CD8-positive, alpha-beta memory T cell (primary cell): ENCODE measurements at regions not wholly inside any gene's neighbourhood (a gene's known extent, or its start where the extent isn't known, plus 50 kb on each side); places are given as distances from the start of the nearest gene placed in this dataset.

Experiments used
- CTCF ChIA-PET: fragments of 350-600 bp; sonication (Branson Sonifier 250); formaldehyde crosslinking; loops from one replicate; lab custom pipeline; 2021; ENCODE audit warnings: antibody characterized with exemption; lab: Charles Lee
- POLR2A ChIA-PET: fragments of 350-600 bp; sonication (Branson Sonifier 250); formaldehyde crosslinking; loops from one replicate; lab custom pipeline; 2021; ENCODE audit warnings: antibody characterized with exemption; lab: Charles Lee
- DNase-seq, 5 donors: peaks; one replicate each; pipeline versions ENCODE4 v3.0.0 to v3.0.0-alpha.2; 2020 to 2022; ENCODE audit warnings: mixed read lengths in 1 of 5
- H3K27ac ChIP-seq: one replicate; pipeline ENCODE4 v1.7.0; 2013; ENCODE audit warnings: low read depth, mild to moderate bottlenecking, low read length, moderate library complexity
- H3K27me3 ChIP-seq: 2 replicates; pipeline ENCODE4 v1.7.0; 2013; ENCODE audit warnings: low read length, mild to moderate bottlenecking; ENCODE audit not compliant: insufficient read depth, poor library complexity, severe bottlenecking
- H3K36me3 ChIP-seq: 2 replicates; pipeline ENCODE4 v1.7.0; 2013; ENCODE audit warnings: mild to moderate bottlenecking, low read length, moderate library complexity; ENCODE audit not compliant: insufficient read depth
- H3K4me1 ChIP-seq: 2 replicates; pipeline ENCODE4 v1.7.0; 2013; ENCODE audit warnings: mild to moderate bottlenecking, low read length, moderate library complexity; ENCODE audit not compliant: insufficient read depth
- H3K4me3 ChIP-seq: 2 replicates; pipeline ENCODE4 v1.7.0; 2013; ENCODE audit warnings: mild to moderate bottlenecking, low read length
- H3K9me3 ChIP-seq: 2 replicates; pipeline ENCODE4 v1.7.0; 2013; ENCODE audit warnings: mild to moderate bottlenecking, low read length
- H3K27ac Mint-ChIP-seq, 8 donors: one replicate each; pipeline ENCODE4 v1.8.0; 2020 to 2021; ENCODE audit warnings: mixed read lengths in 8 of 8, mild to moderate bottlenecking in 6 of 8, inconsistent platforms in 3 of 8, moderate library complexity in 3 of 8
- H3K27me3 Mint-ChIP-seq, 2 donors: one replicate each; pipeline ENCODE4 v1.8.0; 2020 to 2021; ENCODE audit warnings: mixed read lengths in 2 of 2, mild to moderate bottlenecking in 1 of 2, moderate library complexity in 1 of 2
- H3K36me3 Mint-ChIP-seq, 3 donors: one replicate each; pipeline ENCODE4 v1.8.0; 2020 to 2021; ENCODE audit warnings: mixed read lengths in 3 of 3, inconsistent platforms in 1 of 3, mild to moderate bottlenecking in 1 of 3
- H3K4me1 Mint-ChIP-seq, 3 donors: one replicate each; pipeline ENCODE4 v1.8.0; 2020 to 2021; ENCODE audit warnings: mixed read lengths in 3 of 3, inconsistent platforms in 1 of 3, mild to moderate bottlenecking in 1 of 3
- H3K4me3 Mint-ChIP-seq, 7 donors: one replicate each; pipeline ENCODE4 v1.8.0; 2020 to 2021; ENCODE audit warnings: mixed read lengths in 7 of 7, mild to moderate bottlenecking in 6 of 7, moderate library complexity in 4 of 7, inconsistent platforms in 2 of 7
- H3K9me3 Mint-ChIP-seq, 5 donors: one replicate each; pipeline ENCODE4 v1.8.0; 2020 to 2022; ENCODE audit warnings: mixed read lengths in 5 of 5, mild to moderate bottlenecking in 3 of 5, moderate library complexity in 2 of 5, inconsistent platforms in 1 of 5

DNA sequence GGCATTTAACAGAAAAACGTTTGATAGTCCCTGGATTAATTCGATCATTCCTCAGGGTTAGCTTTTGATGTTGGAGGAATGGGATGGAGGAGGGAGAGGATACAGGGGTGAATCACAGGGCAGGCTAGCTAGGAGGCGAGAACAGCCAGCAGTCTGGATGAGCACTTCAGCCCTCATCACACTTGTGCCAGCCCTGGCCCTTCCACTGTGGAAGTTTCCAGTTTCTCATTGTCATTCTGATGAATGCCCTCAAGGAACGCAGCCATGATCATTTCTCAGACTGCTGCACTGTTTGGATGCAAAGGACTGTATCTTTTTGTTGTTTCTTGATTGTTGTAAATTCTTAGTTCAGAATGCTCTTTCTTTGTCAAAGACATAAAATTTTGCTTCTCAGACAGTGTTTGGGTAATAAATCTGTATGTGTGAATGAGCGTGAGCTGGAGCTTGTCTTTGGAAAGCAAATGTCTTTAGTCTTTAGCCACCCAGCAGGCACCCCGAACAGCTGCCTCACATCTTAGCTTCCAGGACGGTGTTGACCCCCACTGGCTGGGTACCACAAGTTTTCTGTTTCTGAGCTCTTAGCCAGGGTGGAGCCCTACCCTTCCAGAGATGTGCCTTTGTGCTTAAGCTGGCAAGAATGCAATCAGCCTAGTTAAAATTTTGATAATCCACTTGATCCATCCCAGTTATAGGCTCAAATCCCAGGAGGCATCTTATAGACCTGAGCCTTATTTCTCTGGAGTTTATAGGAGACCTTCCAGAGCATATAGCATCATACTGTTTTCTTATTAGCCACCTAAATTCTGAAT lies 121.1 kb downstream of the PDCD6IP start:
- ChIA-PET CTCF (no interaction called here), POLR2A (no interaction called here)
- no peaks in the 10 kb centered on the region for H3K9me3 Mint-ChIP-seq
- Histone ChIP-seq H3K27ac (no peak overlapping the region), H3K9me3 (no peaks in the 10 kb centered on the region), H3K4me3 (no peak overlapping the region), H3K4me1 (no peaks in the 10 kb centered on the region), H3K27me3 (no peaks in the 10 kb centered on the region), H3K36me3 (no peaks in the 10 kb centered on the region)
- peaks cover 1 to 4% of the 10 kb centered on the region in 2 donors for H3K27me3 Mint-ChIP-seq
- no peak overlapping the region for H3K27ac Mint-ChIP-seq
- no peak overlapping the region for H3K4me3 Mint-ChIP-seq
- H3K36me3 Mint-ChIP-seq: no peaks in the 10 kb centered on the region
- H3K4me1 Mint-ChIP-seq: no peaks in the 10 kb centered on the region
- no peak for DNase-seq

DNA sequence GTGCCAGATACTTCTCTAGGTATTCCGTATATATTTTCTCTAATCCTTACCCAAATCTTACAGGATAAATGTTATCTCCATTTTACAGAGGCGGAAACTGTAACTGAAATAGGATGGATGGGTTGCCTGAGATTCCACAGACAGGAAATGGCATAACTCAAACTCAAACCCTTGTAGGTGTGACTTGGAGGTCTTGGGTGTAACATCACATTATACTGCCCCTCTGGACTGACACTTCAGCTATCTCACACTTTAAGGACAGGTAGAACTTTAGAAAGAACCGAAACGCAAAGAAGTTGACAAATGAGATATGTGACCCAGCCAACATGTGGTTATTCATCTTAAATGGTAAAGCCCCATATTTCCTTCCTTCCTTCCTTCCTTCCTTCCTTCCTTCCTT lies 122.1 kb downstream of the PDCD6IP start:
- POLR2A ChIA-PET: no interaction called here
- Mint-ChIP-seq H3K36me3 (no peaks in the 10 kb centered on the region), H3K4me3 (no peak overlapping the region), H3K9me3 (no peaks in the 10 kb centered on the region), H3K4me1 (no peaks in the 10 kb centered on the region), H3K27ac (no peak overlapping the region), H3K27me3 (peaks cover 4 to 6% of the 10 kb centered on the region in 2 donors)
- Histone ChIP-seq H3K4me3 (no peak overlapping the region), H3K4me1 (no peaks in the 10 kb centered on the region), H3K27ac (no peak overlapping the region), H3K27me3 (no peaks in the 10 kb centered on the region), H3K36me3 (no peaks in the 10 kb centered on the region), H3K9me3 (no peaks in the 10 kb centered on the region)
- CTCF ChIA-PET: no interaction called here
- no peak for DNase-seq

DNA sequence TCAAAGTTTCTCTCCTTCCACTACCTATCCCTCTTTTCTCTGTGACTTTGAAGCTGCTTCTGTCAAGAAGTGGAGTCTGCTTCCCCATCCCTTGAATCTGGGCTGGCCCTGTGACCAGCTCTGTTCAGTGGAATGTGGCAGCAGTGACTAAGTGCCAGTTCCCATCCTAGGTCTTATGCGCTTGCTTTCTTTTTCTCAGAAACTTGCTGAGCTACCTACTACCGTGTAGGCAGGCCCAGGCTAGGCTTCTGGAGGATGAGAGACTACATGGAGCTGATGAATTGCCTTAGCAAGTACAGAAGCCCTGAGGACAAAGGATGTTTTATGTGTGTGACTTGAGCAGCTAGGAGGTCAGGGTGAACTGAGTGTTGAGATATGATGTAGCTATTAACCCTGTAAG lies 123.2 kb downstream of the PDCD6IP start:
- Histone ChIP-seq H3K27ac (no peak overlapping the region), H3K4me3 (no peak overlapping the region), H3K27me3 (no peaks in the 10 kb centered on the region), H3K9me3 (no peaks in the 10 kb centered on the region), H3K4me1 (no peaks in the 10 kb centered on the region), H3K36me3 (no peaks in the 10 kb centered on the region)
- no peak overlapping the region for H3K27ac Mint-ChIP-seq
- H3K9me3 Mint-ChIP-seq: no peaks in the 10 kb centered on the region
- no peak overlapping the region for H3K4me3 Mint-ChIP-seq
- H3K27me3 Mint-ChIP-seq: peaks cover 2 to 5% of the 10 kb centered on the region in 2 donors
- ChIA-PET CTCF (no interaction called here), POLR2A (no interaction called here)
- no peaks in the 10 kb centered on the region for H3K4me1 Mint-ChIP-seq
- no peaks in the 10 kb centered on the region for H3K36me3 Mint-ChIP-seq
- DNase-seq: no peak

DNA sequence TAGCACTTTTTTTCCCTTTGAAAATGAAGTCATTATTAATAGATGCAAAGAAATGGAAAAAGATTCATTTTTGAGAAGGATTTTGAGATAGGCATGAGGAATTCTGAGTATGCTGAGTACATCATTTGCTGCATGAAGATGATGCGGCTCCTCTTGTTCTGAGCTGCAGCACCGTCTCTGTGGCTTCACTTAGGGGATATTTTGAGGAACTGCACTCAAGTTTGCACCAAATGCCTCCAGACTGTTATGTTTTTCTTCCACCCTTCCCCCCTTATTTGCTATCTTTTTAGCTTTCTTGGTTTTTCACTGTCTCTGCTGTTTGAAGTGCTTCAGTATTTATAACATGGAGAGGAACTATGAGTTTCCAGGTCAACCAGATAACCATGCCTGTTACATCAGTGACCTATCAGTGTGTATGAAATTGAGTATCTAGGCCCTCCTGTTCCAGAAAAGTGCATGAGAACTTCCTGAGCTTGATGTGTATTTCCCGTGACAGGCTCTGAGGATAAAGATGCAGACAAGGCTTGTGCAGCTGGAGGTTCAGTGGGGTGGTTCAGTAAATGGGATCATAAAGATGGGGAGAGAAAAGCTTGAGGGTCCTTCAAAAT lies 128.7 kb downstream of the PDCD6IP start:
- Histone ChIP-seq H3K9me3 (no peaks in the 10 kb centered on the region), H3K36me3 (no peaks in the 10 kb centered on the region), H3K27me3 (no peaks in the 10 kb centered on the region), H3K27ac (no peak overlapping the region), H3K4me3 (no peak overlapping the region), H3K4me1 (no peaks in the 10 kb centered on the region)
- CTCF ChIA-PET: no interaction called here
- no peaks in the 10 kb centered on the region for H3K9me3 Mint-ChIP-seq
- DNase-seq: no peak
- H3K4me1 Mint-ChIP-seq: no peaks in the 10 kb centered on the region
- no peak overlapping the region for H3K27ac Mint-ChIP-seq
- H3K36me3 Mint-ChIP-seq: no peaks in the 10 kb centered on the region
- POLR2A ChIA-PET: no interaction called here
- peaks cover 5 to 10% of the 10 kb centered on the region in 2 donors for H3K27me3 Mint-ChIP-seq
- no peak overlapping the region for H3K4me3 Mint-ChIP-seq

DNA sequence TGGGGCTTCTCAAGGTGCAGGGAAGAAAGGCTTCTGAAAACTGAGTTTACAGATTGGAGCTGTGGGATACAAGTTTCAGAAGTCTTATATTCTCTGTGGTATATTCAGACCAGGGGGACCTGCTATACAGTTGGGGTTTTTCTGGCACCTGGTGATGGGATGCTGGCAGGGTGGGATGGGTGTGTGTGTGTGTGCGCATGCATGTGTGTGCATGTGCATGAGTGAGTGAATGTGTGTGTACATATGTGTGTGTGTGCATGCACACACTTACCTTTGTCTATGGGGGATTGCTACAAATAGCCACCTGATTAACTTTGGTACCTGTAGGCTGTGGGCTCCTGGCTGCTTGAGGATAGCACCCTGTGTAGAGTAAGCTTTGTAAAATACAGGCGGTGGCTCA lies 131.4 kb downstream of the PDCD6IP start:
- H3K4me1 Mint-ChIP-seq: no peaks in the 10 kb centered on the region
- no peaks in the 10 kb centered on the region for H3K27me3 ChIP-seq
- POLR2A ChIA-PET: no interaction called here

DNA sequence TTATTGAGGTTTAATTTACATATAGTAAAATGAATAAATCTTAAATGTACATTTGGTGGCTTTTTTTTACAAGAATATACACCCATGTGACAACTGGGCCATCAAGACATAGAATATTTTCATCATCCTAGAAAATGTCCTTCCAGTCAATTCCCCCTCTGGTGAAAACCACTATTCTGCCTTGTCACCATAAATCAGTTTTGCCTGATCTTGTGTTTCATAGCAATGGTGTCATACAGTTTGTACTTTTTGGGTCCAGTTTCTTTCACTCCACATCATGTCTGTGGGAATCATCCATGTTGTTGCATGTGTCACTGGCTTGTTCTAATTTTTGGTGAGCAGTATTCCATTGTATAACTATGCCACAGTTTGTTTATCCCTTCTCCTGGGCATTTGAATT lies 133.1 kb downstream of the PDCD6IP start:
- Mint-ChIP-seq H3K27ac (no peak overlapping the region), H3K36me3 (peaks cover 0 to 6% (median 0%) of the 10 kb centered on the region in 3 donors), H3K4me3 (no peak overlapping the region), H3K4me1 (no peaks in the 10 kb centered on the region), H3K9me3 (no peaks in the 10 kb centered on the region), H3K27me3 (peaks cover 1 to 25% of the 10 kb centered on the region in 2 donors)
- no peak overlapping the region for H3K27ac ChIP-seq
- H3K9me3 ChIP-seq: no peaks in the 10 kb centered on the region
- no peak overlapping the region for H3K4me3 ChIP-seq
- no peaks in the 10 kb centered on the region for H3K4me1 ChIP-seq
- no peaks in the 10 kb centered on the region for H3K27me3 ChIP-seq
- ChIA-PET CTCF (no interaction called here), POLR2A (no interaction called here)
- DNase-seq: no peak
- no peaks in the 10 kb centered on the region for H3K36me3 ChIP-seq

More for the DNA sequence above, 131.4 kb downstream of the PDCD6IP start:
- Histone ChIP-seq H3K36me3 (no peaks in the 10 kb centered on the region), H3K9me3 (no peaks in the 10 kb centered on the region), H3K4me1 (no peaks in the 10 kb centered on the region), H3K4me3 (no peak overlapping the region), H3K27ac (no peak overlapping the region)
- H3K4me3 Mint-ChIP-seq: no peak overlapping the region
- peaks cover 5 to 14% of the 10 kb centered on the region in 2 donors for H3K27me3 Mint-ChIP-seq
- H3K36me3 Mint-ChIP-seq: no peaks in the 10 kb centered on the region
- H3K27ac Mint-ChIP-seq: no peak overlapping the region
- CTCF ChIA-PET: no interaction called here
- no peaks in the 10 kb centered on the region for H3K9me3 Mint-ChIP-seq
- no peak for DNase-seq

DNA sequence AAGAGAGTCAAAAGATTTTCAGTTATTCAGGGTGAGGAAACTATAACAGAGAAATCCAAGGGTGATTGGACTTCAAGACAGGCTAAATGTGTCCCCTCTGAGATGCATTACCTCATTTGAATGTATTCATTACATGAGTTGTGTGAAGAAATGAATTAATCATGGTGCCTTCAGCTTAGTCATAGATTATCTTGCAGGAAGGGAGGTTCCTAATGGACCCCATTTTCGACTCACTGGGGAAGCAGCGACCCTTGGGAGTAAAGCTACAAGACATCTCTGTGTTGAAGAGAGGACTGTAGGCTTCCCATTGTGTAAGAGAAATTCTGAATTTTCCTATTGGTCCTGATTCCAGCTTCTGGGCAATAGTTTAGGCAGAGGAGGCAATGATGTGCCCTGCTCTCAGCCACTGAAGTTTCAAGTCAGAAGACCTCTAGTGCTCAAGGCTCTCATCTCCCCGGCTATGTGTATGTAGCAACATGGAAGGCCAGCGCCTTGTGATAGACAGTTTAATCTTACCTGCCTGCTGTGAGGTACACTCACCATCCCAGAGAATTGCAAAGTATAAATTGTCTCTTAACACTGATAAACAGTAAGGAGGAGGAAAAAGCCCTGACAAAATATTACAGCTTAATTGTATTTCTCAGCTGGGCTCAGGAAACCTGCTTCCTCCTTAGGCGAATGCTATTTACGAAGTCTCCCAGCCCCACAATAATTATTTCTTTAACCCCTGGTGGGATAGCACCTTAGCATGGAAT lies 133.8 kb downstream of the PDCD6IP start:
- DNase-seq: no peak
- Histone ChIP-seq H3K4me1 (no peaks in the 10 kb centered on the region), H3K27me3 (no peaks in the 10 kb centered on the region), H3K27ac (no peak overlapping the region), H3K36me3 (no peaks in the 10 kb centered on the region), H3K9me3 (no peaks in the 10 kb centered on the region), H3K4me3 (no peak overlapping the region)
- H3K36me3 Mint-ChIP-seq: peaks cover 0 to 6% (median 0%) of the 10 kb centered on the region in 3 donors
- peaks cover 1 to 28% of the 10 kb centered on the region in 2 donors for H3K27me3 Mint-ChIP-seq
- CTCF ChIA-PET: no interaction called here
- no peak overlapping the region for H3K27ac Mint-ChIP-seq
- POLR2A ChIA-PET: no interaction called here
- H3K4me1 Mint-ChIP-seq: no peaks in the 10 kb centered on the region
- no peak overlapping the region for H3K4me3 Mint-ChIP-seq
- no peaks in the 10 kb centered on the region for H3K9me3 Mint-ChIP-seq
